HEK293T (cell line): ENCODE measurements at regions not wholly inside any gene's neighbourhood (a gene's known extent, or its start where the extent isn't known, plus 50 kb on each side); places are given as distances from the start of the nearest gene placed in this dataset.

Source experiments
- BHLHE40 ChIP-seq: fragments of 450-650 bp; IDR thresholded peaks from 2 replicates; pipeline ENCODE4 v1.6.1; 2016; ENCODE audit warnings: mild to moderate bottlenecking, moderate library complexity, borderline replicate concordance
- ELF4 ChIP-seq: fragments of 450-650 bp; IDR thresholded peaks from 2 replicates; pipeline ENCODE4 v1.6.1; 2017; ENCODE audit warnings: antibody characterized with exemption
- FOXA1 ChIP-seq: fragments of 450-650 bp; IDR thresholded peaks from 2 replicates; pipeline ENCODE4 v1.6.1; 2016; ENCODE audit warnings: mild to moderate bottlenecking
- FOXK2 ChIP-seq: fragments of 450-650 bp; IDR thresholded peaks from 2 replicates; pipeline ENCODE4 v1.6.1; 2016; ENCODE audit warnings: mild to moderate bottlenecking
- FOXM1 ChIP-seq: fragments of 450-650 bp; IDR thresholded peaks from 2 replicates; pipeline ENCODE4 v1.6.1; 2017; ENCODE audit warnings: mild to moderate bottlenecking, borderline replicate concordance
- L3MBTL2 ChIP-seq: fragments of 450-650 bp; conservative IDR thresholded peaks from 2 replicates; pipeline ENCODE4 v1.6.1; 2016; ENCODE audit warnings: mild to moderate bottlenecking
- LEF1 ChIP-seq: fragments of 450-650 bp; IDR thresholded peaks from 2 replicates; pipeline ENCODE4 v1.6.1; 2017; ENCODE audit warnings: mild to moderate bottlenecking, borderline replicate concordance
- SP1 ChIP-seq: fragments of 450-650 bp; IDR thresholded peaks from 2 replicates; pipeline ENCODE4 v1.6.1; 2017
- SUZ12 ChIP-seq: fragments of 450-650 bp; IDR thresholded peaks from 2 replicates; pipeline ENCODE4 v1.6.1; 2016; ENCODE audit warnings: mild to moderate bottlenecking
- ZNF384 ChIP-seq: fragments of 450-650 bp; IDR thresholded peaks from 2 replicates; pipeline ENCODE4 v1.6.1; 2016
- TF ChIP-seq, protein P1 (sequence below): fragments of 450-650 bp; IDR thresholded peaks from 2 replicates; pipeline ENCODE4 v1.6.1; 2016

DNA sequence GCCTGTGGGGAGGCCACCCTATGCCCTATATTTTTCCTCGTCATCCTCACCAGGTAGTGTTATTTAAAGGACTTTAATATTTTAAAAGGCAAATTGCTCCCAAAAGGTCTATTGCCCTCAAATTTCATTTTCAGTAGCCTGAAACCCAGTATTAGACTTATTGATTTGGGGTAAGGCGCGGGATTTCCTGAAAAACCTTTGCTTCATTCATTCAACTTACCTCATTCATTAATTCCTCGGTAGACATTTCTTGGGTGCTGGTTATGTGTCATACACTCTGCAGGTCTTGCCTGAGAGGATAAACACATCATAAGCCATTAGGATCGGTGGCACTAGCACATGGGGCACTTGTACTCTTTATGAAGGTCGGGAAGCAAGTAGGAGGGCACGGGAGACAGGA is 99.2 kb downstream of the ARF6 start:
- no peak for TF ChIP-seq LEF1
- TF ChIP-seq, protein P1, sequence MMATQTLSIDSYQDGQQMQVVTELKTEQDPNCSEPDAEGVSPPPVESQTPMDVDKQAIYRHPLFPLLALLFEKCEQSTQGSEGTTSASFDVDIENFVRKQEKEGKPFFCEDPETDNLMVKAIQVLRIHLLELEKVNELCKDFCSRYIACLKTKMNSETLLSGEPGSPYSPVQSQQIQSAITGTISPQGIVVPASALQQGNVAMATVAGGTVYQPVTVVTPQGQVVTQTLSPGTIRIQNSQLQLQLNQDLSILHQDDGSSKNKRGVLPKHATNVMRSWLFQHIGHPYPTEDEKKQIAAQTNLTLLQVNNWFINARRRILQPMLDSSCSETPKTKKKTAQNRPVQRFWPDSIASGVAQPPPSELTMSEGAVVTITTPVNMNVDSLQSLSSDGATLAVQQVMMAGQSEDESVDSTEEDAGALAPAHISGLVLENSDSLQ = no peak
- TF ChIP-seq FOXK2 = no peak
- no peak for TF ChIP-seq L3MBTL2
- TF ChIP-seq BHLHE40 = no peak
- no peak for TF ChIP-seq ELF4
- no peak for TF ChIP-seq FOXM1
- no peak for TF ChIP-seq SP1
- no peak for TF ChIP-seq SUZ12
- no peak for TF ChIP-seq ZNF384
- TF ChIP-seq FOXA1 = no peak
